Activated CD4-positive, alpha-beta T cell treated with anti-CD3 and anti-CD28 coated beads, Interleukin-2, amount 50 U/mL, for 1 hour (primary cell): ENCODE measurements at regions not wholly inside any gene's neighbourhood (a gene's known extent, or its start where the extent isn't known, plus 50 kb on each side); places are given as distances from the start of the nearest gene placed in this dataset.

Experiments
- DNase-seq: peaks from one replicate; pipeline ENCODE4 v3.0.0-alpha.2; 2020

DNA sequence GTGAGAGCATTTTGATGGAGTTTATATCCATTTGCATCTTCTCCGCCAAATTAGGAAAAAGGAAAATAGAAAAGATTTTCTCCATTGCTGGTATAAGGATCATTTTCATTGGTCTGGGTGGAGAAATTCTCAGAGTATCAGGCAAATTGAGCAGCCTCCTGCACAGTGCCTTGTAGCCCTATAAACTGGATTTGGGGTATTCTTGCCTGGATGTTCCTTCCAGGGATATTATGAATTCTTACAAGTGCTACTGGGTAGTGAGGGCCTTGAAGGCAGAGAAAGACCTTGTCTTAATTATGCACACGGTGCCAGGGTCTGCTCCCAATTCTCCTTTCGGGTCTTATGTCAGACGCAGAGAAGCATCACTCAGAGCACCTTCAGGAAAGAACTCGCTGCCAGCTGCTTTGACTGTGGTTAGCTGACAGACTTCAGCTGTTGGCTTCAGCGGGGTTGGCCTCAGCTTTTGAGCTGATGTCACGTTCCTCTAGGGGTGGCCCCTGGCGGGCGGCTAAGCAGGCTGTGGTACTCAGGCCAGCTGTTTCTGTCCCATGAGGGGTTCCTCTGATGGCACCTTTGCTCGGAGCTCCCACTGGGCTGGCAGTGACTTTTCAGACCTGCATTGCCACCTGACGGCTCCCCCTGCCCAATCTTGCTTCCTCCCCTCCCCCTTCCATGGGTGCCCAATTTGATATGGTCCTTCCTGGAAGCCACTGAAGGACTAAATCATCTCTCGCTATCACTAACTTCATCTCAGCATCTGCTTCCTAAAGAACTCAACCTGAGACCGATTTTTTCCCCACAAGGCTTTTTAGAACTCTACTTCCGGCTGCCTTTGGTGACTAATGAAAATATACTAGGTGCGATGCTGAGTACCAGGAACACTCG, 519.5 kb downstream of the BCOR start:
- DNase-seq, result peak; percentile 23

DNA sequence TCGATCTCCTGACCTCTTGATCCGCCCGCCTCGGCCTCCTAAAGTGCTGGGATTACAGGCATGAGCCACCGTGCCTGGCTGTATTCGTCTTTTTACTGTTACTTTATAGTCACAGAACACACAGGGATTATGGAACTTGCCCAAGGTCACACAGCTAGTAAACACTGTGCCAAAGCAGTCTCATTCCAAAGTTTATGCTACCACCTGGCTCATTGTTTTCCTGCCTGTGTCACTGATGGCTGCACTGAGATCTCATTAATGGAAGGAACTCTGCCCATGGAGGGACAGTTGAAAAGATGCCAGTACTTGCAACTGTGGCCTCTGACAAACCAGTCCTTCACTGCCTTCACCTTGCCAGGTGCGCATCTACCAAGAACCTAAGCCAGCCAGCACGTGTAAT, 517.7 kb downstream of the BCOR start:
- DNase-seq, result no peak

DNA sequence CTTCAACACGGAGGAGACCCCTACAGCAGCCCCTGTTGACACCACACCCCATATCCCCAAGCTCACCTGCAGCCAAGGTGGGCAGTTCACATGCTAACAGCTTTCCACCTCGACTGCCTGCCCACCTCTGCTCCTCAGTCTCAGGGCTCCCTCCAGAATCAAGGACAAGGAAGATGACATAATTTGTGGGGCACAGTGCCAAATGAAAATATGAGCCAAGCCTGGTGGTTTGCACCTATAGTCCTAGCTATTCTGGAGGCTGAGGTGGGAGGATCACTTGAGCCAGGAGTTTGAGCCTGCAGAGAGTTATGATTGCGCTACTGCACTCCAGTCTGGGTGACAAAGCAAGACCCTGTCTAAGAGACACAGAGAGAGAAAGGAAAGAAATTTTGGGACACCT, 516.3 kb downstream of the BCOR start:
- no peak for DNase-seq

- DNase-seq, result no peak
Measured at GRCh38 chrX:39582091-39582490, 515.7 kb downstream of the BCOR start.

DNA sequence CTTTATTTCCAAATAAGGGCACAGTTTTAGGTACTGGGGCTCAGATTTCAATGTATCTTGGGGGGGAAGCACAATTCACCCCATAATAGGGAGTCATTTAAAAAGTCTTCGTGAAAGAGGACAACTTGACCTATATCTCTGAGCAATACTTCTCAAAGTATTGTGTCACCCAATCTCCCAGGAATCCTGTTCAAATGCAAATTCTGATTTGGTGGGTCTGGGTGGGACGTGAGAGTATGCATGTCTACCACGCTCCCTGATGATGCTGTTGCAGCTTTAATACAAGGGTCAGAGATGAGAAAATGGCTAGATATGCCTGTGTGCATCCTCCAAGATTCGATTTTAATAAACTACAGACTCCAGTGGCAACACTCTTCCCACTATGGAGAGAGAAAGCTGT, 514.8 kb downstream of the BCOR start:
- DNase-seq, result no peak

DNA sequence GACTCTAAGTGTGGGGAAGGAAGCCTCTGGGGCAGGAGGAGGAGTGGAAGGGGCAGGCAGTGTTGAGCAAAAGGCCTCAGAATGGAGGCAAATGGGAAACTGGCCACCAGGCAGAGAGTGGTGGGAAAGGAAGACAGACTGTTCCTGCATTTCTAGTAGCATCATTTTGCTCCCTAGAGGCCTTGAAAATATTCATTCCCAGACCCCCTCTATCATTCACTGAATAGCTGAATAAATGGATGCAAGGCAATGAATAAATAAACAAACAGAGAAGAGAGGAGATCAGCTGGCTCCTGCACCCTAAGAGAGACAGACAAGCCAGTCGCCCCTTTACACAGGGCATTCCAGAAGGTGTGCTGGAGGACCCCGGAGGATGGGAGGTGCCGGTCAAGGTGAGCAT, 511.9 kb downstream of the BCOR start:
- no peak for DNase-seq

DNA sequence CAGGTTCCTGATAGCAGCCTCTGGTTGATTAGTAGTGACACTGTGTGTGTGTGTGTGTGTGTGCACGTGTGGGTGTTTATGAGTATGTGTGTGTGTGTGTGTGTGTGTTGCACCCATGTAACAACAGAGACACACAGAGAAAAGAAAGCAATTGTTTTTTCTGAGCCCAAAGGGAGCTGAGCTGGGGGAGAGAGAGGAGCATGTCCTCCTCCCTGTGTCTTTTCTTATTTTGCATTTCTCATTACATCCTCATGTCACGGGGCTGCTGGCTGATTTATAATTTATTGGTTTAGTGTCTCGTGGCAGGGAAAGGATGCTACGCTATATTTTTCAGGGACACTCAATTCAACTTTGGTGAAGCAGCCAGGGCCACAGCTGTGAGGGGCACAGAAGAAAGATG, 511.4 kb downstream of the BCOR start:
- no peak for DNase-seq

DNA sequence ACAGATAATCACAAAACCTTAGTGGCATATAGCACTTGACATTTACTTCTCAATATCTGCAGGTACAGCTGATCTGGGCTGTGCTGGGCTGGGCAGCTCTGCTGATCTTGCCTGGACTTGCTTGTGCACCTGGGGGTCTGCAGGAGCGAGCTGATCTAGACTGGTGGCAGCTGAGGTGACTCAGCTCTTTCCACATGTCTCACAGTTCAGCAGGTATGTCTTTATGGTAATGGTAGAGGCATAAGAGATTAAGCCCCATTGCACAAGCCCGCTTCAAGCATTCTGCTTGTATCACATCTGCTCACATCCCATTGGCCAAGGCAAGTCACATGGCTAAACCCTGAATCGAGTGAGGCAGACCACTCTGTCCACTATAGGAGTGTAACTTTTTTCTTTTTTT, 506.7 kb downstream of the BCOR start:
- no peak for DNase-seq

DNA sequence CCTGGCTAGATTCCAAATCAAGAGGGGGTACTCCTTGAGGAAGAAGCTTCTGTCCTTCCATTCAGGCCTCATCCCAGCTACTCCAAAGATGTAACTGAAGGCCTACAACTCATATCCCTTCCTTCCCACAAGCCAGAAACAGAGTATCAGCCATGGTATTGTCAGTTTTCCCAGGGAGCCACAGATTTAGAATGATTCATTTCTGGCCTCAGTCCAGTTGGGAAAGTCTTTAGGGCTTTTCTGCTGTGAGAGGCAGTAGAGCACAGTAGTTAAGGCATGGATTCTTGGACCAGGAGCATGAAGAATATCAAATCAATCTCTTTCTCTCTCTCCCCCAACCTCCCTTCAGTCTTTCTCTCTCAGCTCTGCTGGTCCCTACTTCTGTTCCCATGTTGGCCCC, 505.0 kb downstream of the BCOR start:
- no peak for DNase-seq

DNA sequence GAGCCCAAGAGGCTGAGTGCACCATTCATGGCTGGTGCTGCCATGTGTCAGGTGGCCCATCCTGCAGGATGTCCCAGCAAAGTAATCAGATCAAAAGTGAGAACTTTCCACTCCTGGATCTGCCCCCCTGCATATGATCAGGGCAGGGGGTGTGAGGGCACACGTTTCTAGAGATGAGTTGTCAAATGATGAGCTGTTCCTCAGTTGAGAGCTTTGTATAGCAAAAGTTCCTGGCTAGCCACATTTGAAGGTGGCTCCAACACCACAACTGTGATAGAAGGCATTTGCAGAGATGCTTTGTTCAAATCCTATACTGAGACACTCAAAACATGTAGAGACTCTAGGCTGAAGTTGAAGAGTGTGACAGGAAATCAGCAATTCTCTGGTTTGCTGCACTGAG, 501.8 kb downstream of the BCOR start:
- DNase-seq, result no peak

GRCh38 chrX:39596437-39596836, 501.3 kb downstream of the BCOR start:
- no peak for DNase-seq

GRCh38 chrX:39599339-39599738, 498.4 kb downstream of the BCOR start:
- no peak for DNase-seq

DNA sequence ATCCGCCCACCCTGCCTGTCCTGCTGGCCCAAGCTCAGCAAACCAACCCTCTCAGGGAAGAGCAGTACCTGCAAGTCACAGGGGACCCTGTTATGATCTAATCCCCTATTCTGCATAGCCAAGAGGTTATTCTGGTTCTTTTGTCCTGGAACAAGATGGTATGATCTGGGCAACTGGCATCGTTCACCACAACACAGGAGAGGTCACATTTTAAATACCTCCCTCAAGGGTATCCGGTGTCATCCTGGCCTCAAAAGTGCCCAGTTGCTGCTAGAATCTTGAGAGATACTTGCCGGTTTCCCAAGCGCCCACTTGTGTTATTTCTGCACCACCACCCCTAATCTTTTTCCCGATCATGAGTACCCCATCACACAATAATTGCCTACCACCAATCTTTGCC, 497.5 kb downstream of the BCOR start:
- no peak for DNase-seq

GRCh38 chrX:39601231-39602177, 496.3 kb downstream of the BCOR start:
- no peak for DNase-seq

- no peak for DNase-seq
Measured at GRCh38 chrX:39602195-39602594, 495.6 kb downstream of the BCOR start.

DNA sequence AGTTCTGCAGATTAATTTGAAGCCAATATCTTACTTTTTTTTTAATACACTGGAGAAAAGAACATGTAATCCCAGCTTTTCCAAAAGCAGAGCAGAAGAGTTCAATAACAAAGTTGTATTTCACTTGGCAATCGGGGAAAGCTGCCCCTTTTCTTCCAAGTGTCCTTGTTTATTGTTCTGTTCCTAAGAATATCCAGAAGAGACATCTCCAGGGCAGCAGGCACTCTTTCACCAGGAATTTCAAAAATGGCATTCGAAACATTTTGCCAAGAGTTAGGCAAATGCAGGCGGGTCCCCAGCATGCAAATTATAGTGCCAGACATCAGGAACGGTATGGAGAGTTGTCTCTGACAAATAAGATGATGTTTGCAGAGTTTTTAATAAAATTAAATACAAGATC, 494.5 kb downstream of the BCOR start:
- DNase-seq, result no peak

GRCh38 chrX:39605183-39605582, 492.6 kb downstream of the BCOR start:
- DNase-seq, result no peak

- no peak for DNase-seq
Measured at GRCh38 chrX:39605866-39606265, 491.9 kb downstream of the BCOR start.

GRCh38 chrX:39609941-39610340, 487.8 kb downstream of the BCOR start:
- DNase-seq, result no peak

DNA sequence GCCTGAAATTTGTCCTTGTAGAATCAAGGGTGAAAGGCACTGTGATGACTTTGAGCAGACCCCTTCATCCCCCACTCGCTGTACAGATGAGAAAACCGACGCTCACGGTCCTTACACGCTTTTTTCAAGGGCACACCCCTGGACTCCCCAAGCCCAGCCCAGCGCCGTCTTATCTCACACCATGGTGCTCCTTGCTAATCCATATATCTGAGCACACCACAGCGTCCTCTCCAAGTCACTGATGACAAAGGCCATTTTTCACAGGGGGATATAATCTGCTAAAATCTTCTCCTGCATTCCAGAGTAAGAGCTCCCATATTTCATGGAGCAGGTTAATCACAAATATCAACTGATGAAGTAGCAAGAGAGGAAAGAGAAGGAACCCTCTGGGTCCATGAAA, 486.3 kb downstream of the BCOR start:
- DNase-seq, result no peak

- peak; percentile 9 for DNase-seq
Measured at GRCh38 chrX:39613482-39613995, 484.2 kb downstream of the BCOR start.

DNA sequence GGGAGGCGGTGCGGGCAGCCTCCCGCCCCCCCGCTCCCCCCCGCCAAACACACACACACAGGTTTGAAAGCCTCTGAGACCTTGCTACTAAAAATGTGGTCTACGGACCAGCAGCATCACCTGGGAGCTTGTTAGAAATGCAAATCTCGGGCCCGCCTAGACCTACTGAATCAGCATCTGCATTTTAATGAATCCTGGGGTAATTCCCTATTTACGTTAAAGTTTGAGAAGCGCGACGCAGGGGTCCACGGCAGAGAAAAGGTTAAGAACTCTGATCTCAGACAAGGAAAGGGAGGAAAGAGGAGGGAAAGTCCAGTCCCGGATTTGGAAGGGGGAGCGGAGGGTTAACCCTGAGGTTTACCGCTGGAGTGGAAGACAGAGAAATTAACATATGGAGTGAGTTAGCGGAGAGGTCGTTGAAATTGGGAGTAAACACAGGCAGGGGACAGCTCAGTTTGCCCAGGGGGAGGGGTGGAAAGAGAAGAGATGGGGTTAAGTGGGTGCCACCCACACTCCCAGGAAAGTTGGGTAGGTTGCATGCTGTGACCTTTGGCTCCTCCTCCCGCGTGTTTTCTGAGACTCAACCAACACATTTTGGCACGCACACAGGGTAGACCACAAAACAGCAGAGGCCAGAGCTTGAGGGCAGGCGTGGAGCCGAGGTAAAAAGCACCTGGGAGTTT, 483.6 kb downstream of the BCOR start:
- DNase-seq, result peak; percentile 3

GRCh38 chrX:39614680-39614998, 483.1 kb downstream of the BCOR start:
- no peak for DNase-seq
